HG03460 (cell line): ENCODE measurements at regions not wholly inside any gene's neighbourhood (a gene's known extent, or its start where the extent isn't known, plus 50 kb on each side); places are given as distances from the start of the nearest gene placed in this dataset.
"Not testable (repeated sequence)": the region's sequence is repeated elsewhere in the genome, so short reads cannot be mapped to it uniquely, and the experiment has no call there.

Source experiments
- ATAC-seq: cut with Tn5 transposase; IDR thresholded peaks from one replicate; pipeline ENCODE4 v1.9.1; 2021; ENCODE audit not compliant: unreplicated experiment

DNA sequence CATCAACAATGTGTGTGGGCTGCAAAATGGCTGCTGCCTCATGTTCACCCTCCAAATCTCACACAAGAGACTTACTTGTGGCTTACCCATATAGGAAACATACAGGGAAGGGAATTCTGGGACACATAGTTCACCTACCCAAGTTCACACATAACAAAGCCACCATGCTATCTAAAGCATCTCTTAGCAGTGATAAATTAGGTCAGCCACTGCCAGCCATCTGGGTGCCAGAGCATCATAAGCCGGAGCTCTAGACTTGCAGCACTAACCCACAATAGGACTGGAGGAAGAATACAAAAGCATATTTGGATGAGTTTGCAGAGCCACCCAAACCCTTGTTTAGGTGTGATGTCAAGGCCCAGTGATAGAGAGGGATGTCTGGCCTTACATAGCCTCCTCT, 321.7 kb downstream of the SEC16B start:
- ATAC-seq = no peak

DNA sequence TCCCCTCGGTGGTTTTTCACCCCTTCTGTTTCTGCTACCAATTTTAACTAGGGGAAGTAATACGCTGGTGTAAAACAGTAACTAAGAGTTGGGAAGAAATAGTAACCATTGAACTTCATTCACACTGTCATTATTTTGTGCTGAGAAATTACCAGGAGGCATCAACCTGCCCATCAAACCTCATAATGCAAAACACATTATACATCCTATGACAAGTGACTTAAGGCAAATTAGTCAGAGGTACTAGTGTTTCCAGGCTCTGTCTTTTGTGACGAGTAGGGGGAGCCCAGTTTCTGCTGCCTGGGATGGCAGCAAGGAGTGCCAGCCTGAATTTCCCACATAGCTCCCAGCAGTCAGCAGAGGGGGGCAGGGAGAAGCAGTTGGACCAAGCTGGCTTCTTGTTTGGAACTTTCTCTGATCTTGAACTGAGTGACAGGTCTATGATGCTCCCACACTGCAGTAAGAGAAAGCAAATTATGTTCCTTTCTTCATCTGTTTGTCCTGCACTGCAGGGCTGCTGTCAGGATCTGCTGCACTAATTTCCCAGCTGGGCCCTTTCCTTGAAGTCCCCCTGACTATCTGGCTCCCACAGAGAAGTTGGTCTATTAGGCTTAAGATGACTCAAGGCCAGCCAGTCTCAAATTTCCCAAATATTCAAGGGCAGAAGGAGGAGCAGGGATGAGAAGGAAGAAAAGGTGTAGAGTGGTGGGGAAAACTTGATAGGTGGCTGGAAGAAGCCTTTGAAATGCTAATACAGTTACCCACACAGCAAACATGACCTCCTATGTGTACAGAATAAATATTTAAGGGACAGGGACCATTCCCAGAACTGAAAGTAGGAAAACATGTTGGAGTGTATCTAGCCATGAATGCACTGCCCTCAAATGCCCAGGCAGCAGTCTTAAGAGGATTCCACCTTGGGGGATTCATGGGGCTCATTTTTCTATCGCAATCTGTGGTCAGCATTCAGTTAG, 322.8 kb downstream of the SEC16B start:
- ATAC-seq = no peak

DNA sequence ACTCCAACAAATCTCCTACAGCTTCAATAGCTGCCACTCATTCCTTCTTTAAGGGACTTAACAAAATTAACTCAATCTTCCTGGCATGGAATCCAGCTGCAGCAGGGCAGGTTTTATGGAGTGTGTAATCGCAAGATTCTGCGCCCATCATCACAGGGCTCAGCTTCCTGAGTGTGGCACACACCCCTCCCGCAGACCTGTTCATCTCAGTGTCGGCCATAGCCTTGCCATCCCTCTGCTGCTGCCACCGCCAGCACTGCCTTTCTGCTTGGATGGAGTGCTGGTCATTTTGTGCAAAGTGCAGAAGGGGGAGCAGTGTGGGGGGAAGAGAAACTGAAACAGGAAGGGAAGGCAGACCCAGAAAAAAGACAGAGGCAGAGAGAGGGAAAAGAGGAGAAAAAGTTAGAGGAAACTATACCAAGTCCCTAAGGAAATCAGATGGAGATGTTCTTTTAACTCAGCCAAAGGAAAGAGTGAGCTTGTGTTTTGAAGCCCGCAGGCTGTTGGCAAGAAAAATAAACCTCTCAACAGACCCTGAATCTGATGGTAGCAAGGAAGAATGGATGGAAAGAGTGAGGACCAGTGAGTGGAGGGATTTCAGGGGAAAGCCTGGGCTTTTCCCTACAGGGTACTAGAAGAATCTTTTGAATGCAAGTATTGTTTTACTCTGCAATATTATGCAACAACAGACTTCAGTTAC, 324.2 kb downstream of the SEC16B start:
- ATAC-seq = no peak

DNA sequence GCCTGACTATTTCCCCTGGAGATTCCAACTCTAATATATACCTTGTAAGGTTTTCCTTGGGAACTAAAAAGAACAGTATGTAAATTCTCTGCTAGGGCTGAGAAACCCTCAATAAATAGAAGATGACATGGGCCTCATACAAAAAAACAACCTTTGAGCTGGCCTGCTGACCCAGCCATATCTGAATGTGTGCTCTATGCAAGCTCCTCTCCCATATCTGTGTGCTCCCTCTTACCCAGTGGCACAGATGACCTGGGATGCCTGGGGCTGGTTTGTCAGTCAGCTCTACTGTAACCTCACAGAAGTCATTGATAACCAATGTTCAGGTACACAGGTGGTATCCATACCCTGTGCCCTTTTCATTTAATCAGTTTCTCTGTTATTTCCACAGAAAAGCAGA, 329.2 kb downstream of the SEC16B start:
- ATAC-seq = no peak

DNA sequence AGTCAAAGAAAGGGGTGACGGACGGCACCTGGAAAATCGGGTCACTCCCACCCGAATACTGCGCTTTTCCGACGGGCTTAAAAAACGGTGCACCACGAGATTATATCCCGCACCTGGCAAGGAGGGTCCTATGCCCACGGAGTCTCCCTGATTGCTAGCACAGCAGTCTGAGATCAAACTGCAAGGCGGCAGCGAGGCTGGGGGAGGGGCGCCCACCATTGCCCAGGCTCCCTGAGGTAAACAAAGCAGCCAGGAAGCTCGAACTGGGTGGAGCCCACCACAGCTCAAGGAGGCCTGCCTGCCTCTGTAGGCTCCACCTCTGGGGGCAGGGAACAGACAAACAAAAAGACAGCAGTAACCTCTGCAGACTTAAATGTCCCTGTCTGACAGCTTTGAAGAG, 335.7 kb downstream of the SEC16B start:
- ATAC-seq = not testable (repeated sequence)

DNA sequence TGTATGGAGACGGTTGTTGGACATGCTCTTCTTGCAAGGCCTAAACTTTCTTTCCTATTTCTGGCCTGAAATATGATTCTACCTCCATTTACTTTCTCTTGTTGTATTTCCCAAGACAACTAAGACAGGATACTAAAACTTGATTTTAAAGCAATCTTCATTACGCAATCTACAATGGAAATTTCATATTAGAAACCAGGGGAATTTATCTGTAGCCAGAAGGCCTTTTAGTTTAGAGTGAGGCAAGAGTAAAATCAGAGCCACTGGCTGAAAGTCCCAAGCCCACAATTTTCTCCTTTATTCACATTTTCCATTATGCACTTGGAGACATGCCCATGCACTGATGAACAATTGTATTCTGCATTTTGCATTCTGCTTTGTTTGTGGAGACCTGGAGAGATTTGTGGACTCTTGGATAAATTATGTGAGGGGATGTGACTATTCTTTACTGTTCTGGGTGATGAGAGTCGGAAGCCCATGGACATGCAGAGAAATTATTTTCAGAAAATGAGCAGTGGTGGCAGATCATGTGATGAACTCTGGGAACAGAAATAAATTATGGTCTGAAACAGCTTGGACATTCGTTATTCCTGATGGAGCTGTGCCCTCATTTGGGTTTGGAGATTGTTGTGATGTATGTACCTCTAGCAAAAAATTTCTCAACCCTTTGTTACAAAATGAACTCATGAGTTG, 336.8 kb downstream of the SEC16B start:
- ATAC-seq = no peak

DNA sequence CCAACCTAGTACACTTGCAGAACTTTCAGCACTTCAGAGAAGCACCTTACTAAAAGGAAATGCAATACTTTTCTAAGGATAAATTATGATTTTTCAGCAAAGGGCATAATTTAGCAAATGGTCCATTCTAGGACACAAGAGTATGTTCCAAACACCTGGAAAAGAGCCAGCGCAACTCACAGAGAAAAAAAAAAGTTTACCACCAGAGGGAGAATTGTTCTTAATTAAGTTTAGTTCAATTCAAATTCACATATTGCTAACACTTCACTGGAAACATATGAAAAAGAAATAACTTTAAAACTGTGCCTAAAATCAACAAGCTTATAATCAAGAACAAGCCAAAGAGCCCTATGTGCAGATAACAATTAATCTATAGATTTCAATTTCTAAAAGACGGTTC, 338.1 kb downstream of the SEC16B start:
- ATAC-seq = no peak

DNA sequence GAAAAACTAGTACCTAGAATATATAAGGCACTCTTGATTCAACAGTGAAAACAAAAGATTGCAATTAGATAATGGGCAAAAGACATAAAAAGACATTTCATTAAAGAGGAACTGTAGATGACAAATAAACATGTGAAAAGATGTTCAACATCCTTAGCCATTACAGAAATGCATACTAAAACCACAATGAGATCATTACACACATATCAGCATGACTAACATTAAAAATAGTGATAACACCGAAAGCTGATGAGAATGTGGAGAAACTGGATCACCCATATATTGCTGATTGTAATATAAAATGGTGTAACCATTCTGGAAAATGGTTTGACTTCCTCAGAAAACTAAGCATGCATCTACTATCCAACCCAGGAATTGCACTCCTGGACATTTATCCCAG, 340.3 kb downstream of the SEC16B start:
- ATAC-seq = no peak

DNA sequence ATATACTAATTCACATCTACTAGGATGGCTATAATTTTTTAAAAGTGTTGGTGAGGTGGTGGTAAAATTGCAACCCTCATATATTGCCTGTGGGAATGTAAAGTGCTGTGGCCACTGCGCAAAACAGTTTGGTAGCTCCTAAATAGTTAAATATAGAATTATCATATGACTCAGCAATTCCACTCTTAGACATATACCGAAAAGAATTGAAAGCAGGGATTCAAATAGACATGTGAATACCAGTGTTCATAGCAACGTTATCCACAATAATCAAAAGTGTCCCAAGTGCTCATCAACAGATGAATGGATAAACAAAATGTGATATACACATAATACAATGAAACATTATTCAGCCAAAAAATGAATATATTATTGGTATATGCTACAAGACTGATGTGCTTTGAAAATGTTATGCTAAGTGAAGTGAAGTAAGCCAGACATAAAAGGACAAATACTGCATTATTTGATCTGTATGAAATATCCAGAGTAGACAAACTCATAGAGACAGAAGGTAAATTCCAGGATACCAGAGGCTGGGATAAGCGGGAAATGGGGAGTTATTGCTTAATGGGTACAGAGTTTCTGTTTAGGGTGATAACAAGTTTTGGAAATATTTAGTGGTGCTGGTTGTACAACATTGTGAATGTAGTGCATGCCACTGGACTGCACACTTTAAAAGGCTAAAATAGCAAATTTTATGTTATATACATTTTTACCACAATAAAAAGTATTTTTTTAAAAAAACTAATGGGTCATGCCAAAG, 342.5 kb downstream of the SEC16B start:
- ATAC-seq = no peak

DNA sequence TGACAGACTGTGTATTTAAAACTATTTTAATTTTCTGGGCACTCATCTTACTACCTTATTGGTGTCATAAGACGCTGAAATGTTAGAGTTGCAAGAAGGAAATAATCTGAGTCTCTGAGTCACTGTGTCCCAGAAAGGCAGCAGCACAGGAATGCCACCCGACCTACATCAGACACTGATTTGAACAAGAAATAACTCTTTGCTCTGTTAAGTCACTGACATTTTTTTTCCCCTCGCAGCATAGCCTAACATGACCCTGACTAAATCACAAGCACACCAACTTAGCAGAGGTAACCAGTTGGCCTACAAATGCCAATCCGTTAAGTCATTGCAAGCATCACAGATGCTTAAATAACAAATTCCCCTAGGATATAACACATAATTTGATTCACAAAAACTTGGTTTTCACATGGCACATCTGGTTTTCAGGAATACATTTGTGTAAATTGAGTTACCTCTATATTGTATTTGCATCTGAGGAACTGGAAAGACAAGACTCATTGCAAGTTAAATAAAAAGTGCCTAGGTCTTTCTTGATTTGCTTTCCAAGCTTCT, 349.1 kb downstream of the SEC16B start:
- no peak for ATAC-seq

DNA sequence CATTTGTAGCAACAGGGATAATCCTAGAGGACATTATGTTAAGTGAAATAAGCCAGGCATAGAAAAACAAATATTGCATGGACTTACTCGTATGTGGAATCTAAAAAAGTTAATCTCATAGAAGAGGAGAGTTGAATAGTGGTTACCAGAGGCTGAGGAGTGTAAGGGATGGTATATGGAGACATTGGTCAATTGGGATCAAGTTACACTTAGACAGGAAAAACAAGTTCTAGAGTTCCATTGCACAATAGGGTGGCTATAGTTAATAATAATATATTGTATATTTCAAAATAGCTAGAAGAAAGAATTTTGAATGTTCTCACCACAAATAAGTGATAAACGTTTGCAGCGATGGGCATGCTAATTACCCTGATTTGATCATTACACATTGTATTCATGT, 354.6 kb downstream of the SEC16B start:
- ATAC-seq = no peak

DNA sequence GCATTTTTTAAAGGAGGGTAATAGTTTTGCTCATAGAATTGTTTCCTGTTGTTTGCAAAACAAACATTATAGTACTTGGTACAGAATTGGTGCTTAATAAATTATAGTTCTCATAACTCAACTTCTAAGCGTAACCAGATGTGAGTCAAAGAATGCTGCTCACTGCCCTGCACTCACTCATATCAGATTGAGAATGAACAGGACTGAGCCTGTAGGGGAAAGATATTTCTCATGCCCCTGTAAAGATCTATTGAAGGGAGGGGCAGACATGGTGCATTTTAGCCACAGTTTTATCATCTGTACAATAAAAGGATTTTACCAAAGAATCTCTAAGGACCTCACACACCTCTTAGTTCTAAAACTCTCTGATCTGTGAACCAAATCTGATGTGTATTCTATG, 358.5 kb downstream of the SEC16B start:
- no peak for ATAC-seq

DNA sequence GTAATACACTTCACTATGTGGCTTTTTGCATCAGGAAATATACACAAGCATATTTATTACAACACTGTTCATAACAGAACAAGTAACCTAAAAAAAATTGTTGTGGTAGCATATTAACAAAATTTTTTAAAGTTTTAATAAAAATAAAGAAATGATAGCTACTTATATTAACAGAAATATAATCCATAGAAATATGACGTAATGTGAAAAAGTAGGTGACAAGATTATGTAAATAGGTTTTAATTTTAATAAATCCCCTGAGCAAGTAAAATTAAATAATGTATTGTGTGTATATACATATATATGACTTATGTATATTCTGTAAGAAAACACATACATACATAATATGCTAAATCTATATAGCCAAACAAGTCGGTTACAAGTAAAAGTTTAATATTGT, 359.9 kb downstream of the SEC16B start:
- no peak for ATAC-seq

DNA sequence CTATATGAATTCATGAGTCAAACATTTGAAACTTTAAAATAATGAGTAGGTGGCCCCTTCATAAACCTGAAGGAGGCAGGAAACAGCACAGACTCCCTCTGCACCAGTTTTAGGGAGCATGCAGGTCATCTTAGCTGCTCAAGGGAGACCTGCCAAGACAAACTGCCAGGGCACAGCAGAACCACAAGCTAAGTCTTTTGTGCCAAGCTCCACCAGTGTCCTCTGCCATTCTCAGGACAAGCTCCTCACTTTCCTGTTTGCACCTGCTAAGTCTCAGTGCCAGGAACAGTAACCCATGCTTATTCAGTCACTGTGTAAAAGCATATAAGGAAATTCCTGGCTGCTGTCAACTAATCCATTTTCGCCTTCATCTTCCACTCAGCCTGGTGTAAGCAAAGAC, 368.9 kb downstream of the SEC16B start:
- no peak for ATAC-seq

DNA sequence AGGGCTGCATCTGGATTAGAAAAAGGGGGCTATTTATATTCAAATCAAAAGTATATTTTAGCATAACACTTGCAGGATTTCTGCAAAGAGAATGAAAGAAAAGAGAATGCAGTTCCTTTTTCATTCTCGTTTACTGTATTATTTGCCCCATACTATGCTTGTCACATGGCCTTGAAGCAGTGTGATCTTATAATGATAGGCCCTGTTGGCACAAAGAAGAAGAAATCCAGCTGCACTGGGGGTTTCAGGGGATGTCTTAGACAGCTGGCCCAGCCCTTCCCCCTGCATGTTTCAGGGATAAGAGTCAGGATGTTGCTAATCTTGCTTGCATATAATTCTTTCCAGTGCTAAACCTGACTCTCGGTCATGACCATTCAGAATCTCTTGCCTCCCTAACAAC, 369.5 kb downstream of the SEC16B start:
- ATAC-seq = no peak

DNA sequence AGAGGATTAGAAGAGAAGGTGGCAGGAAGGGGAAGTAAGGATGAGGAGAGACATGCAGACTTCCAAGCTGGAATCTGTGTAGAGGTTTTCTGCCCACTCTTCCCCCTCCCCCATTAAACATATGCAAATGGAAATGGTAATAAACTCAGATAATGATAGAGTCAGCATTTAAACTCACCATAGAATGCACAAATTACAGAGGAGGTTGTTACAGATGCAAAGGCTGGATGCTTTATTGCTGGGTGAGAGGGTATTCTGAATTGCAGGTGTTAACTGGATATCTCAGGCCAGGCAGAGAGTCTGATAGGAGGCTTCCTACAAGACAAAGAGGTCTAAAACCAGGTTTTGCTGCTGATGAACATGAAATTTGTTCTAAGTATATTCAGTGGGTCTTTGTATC, 372.5 kb downstream of the SEC16B start:
- no peak for ATAC-seq

DNA sequence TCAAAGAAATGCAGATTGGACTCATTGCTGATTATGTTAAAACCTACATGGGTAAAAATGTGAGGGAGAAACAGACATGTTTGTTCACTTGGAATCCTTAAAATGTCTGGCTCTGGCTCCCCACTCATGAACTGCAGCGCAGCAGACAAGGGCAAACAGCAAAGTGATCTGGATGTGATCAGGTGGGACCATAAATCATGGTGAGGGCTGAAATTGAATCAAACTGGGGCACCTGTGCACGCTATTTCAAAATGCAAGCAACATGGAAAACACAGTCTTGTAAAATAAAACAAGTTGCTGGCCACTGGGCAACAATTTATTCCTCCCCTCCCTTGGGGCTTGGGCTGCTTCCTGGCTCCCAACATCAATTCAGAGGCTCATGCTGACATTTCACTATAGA, 373.4 kb downstream of the SEC16B start:
- no peak for ATAC-seq

DNA sequence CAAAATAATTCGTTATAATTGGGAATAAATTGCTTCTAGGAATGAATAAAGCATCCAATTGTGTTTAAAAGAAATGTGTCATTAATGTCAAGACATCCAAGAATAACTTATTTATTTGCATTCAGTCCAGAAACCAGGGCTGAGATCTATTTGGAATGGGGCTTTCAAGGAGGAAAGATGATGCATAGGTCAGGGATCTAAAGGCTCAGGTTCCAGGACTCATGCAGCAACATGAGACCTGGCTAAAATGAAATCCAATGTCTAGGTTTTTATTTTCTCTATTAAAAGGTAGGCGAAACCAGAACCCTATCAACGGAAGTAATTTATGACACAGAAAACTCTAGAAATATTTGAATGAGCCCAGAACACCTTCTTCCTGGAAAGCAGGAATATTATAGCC, 376.8 kb downstream of the SEC16B start:
- no peak for ATAC-seq

DNA sequence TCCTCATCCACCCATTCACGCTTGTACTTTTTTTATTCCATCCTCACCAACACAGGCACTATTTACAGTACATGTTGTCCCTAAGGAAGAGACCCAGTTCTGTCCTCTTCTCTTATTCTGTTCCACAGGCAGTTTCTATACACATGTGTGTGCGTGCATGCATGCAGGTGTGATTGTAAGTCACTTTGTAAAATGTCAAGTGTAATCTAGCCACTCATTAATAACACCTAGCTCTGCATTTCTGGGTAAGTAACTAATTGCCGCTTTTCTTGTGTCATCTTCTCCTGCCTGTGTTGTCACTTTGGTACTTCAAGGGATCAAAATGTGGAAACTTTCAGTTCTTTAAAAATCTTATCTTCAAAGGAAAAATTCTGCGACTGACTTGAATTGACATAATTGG, 377.2 kb downstream of the SEC16B start:
- ATAC-seq = no peak

DNA sequence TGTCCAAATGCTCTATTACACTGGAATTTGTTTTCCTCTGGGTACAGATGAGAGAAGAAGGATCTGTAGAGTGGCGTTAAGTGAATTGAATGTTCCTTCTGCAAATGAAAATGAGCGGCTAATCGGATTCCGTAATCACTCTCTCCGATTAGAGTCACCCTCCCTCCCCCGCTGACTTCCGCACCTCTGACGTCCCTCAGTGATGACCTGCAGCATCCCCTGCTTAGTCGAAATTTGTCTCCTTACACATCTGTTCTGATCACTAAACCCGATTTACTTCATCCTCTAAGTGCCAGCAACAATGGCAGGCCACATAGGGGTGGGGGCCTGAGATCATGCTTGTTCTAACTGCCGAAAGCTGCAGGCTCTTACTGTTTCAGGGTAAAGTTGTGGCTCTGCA, 378.7 kb downstream of the SEC16B start:
- ATAC-seq = no peak

DNA sequence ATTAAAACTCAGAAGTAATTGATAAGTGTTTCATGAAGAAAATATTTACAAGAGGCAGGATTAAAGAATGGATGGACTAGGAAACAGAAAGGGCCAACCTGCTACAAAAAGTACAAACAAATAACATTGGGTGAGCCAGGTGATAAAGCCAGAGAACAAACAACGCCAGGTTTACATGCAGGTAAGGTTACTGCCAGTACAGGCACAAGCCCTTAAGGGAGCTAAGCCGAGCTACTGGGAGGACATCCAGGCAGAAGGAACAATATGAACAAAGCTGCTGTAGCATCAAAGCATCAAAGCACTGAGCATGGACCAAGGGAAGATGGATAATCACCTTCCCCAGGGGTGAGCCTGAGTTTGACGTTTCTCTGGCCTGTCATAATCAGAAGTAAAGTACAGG, 380.7 kb downstream of the SEC16B start:
- ATAC-seq = no peak
